SK-N-SH (cell line): ENCODE measurements at regions not wholly inside any gene's neighbourhood (a gene's known extent, or its start where the extent isn't known, plus 50 kb on each side); places are given as distances from the start of the nearest gene placed in this dataset.

ENCODE experiments used
- ELF1 ChIP-seq: IDR thresholded peaks from 2 replicates; pipeline ENCODE4 v1.4.0; 2012
- EP300 ChIP-seq, 2 experiments: IDR thresholded peaks; 2 replicates each; pipeline versions ENCODE4 v1.4.0 to v1.6.1; 2012; ENCODE audit warnings: borderline replicate concordance in 1 of 2, low read depth in 1 of 2, low read length in 1 of 2
- GATA2 ChIP-seq: sonication (generic); formaldehyde crosslinking; IDR thresholded peaks from 2 replicates; pipeline ENCODE4 v1.5.0; 2020; ENCODE audit warnings: mild to moderate bottlenecking, missing genetic modification reagents
- MXI1 ChIP-seq: IDR thresholded peaks from 2 replicates; pipeline ENCODE4 v1.6.1; 2012; ENCODE audit warnings: mild to moderate bottlenecking, low read depth, low read length, improper control_type of control experiment
- RAD21 ChIP-seq: IDR thresholded peaks from 2 replicates; pipeline ENCODE4 v1.6.1; 2012; ENCODE audit warnings: mild to moderate bottlenecking, low read length
- RCOR1 ChIP-seq: fragments of 150-350 bp; IDR thresholded peaks from 2 replicates; pipeline ENCODE4 v1.6.1; 2017; ENCODE audit warnings: antibody characterized with exemption, low read length
- TAF1 ChIP-seq: IDR thresholded peaks from 2 replicates; pipeline ENCODE4 v1.6.1; 2012; ENCODE audit warnings: low read depth, mild to moderate bottlenecking, low read length, moderate library complexity, borderline replicate concordance
- TEAD4 ChIP-seq: IDR thresholded peaks from 2 replicates; pipeline ENCODE4 v1.4.0; 2012; ENCODE audit warnings: mild to moderate bottlenecking, borderline replicate concordance; ENCODE audit not compliant: insufficient read depth
- TF ChIP-seq, protein P1 (sequence below): fragments of 150-350 bp; IDR thresholded peaks from 2 replicates; pipeline ENCODE4 v1.6.1; 2017; ENCODE audit warnings: antibody characterized with exemption, low read length, low read depth, borderline replicate concordance
- TF ChIP-seq, protein P2 (sequence below): fragments of 200-600 bp; sonication (generic); IDR thresholded peaks from 2 replicates; pipeline ENCODE4 v1.6.1; 2017; ENCODE audit warnings: antibody characterized with exemption, mild to moderate bottlenecking, moderate library complexity
- TF ChIP-seq, protein P3 (sequence below): IDR thresholded peaks from 2 replicates; pipeline ENCODE4 v1.6.1; 2012; ENCODE audit warnings: mild to moderate bottlenecking, low read depth, low read length, moderate library complexity
- TF ChIP-seq, protein P4 (sequence below): IDR thresholded peaks from 2 replicates; pipeline ENCODE4 v1.4.0; 2012; ENCODE audit warnings: low read depth, borderline replicate concordance
- TF ChIP-seq, protein P5 (sequence below): IDR thresholded peaks from 2 replicates; pipeline ENCODE4; 2012

DNA sequence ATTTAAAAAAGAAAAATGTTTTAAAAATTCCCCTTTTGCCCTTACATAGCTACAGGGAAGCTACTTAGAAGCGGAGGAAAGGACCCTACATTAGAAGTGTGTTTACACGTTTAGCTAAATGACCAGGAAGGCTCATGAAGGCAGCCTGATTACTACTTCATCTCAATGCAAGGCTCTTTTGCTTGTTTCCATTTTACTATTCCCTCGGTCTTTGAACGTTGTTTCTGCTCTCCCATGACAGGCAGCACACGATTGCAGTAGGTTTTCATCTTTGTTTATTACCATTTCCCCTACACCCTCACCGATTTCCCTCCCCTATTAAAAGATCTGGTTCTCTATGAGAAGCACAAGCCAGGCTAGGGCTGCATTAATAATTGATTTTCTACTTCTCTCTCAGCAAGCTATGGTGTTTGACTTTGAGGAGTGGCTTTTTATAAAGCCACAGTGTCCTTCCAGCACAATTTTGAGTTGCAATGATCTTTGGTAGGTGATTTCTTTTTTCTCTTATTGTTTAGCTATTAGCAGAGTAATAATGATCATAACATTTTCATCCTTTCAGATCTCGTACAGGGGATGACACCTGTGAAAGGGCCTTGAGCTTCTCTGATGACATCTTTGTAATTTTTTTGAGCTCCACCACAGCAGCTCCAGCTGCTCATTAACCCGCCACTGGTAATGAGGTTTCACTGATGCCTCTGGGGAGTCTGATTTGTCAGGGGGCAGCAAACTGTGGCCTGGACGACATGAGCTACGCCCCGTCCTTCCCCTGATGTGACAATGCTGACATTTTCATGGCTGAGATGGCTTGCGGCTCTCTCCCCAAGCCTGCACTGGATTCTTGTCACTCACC lies 670.3 kb downstream of the UQCRFS1 start:
- TF ChIP-seq, protein P1, sequence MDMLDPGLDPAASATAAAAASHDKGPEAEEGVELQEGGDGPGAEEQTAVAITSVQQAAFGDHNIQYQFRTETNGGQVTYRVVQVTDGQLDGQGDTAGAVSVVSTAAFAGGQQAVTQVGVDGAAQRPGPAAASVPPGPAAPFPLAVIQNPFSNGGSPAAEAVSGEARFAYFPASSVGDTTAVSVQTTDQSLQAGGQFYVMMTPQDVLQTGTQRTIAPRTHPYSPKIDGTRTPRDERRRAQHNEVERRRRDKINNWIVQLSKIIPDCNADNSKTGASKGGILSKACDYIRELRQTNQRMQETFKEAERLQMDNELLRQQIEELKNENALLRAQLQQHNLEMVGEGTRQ, result no peak
- TF ChIP-seq, protein P2, sequence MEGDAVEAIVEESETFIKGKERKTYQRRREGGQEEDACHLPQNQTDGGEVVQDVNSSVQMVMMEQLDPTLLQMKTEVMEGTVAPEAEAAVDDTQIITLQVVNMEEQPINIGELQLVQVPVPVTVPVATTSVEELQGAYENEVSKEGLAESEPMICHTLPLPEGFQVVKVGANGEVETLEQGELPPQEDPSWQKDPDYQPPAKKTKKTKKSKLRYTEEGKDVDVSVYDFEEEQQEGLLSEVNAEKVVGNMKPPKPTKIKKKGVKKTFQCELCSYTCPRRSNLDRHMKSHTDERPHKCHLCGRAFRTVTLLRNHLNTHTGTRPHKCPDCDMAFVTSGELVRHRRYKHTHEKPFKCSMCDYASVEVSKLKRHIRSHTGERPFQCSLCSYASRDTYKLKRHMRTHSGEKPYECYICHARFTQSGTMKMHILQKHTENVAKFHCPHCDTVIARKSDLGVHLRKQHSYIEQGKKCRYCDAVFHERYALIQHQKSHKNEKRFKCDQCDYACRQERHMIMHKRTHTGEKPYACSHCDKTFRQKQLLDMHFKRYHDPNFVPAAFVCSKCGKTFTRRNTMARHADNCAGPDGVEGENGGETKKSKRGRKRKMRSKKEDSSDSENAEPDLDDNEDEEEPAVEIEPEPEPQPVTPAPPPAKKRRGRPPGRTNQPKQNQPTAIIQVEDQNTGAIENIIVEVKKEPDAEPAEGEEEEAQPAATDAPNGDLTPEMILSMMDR, result no peak
- TF ChIP-seq TEAD4 (no peak), MXI1 (no peak), EP300 (IDR thresholded peaks at IDR 0.05; ENCODE audit: borderline replicate concordance in 1 of 2, low read depth in 1 of 2, low read length in 1 of 2) (no peak), TAF1 (no peak), RCOR1 (no peak), ELF1 (no peak), GATA2 (CRISPR knock-in tag) (no peak), RAD21 (no peak)
- TF ChIP-seq, protein P3, sequence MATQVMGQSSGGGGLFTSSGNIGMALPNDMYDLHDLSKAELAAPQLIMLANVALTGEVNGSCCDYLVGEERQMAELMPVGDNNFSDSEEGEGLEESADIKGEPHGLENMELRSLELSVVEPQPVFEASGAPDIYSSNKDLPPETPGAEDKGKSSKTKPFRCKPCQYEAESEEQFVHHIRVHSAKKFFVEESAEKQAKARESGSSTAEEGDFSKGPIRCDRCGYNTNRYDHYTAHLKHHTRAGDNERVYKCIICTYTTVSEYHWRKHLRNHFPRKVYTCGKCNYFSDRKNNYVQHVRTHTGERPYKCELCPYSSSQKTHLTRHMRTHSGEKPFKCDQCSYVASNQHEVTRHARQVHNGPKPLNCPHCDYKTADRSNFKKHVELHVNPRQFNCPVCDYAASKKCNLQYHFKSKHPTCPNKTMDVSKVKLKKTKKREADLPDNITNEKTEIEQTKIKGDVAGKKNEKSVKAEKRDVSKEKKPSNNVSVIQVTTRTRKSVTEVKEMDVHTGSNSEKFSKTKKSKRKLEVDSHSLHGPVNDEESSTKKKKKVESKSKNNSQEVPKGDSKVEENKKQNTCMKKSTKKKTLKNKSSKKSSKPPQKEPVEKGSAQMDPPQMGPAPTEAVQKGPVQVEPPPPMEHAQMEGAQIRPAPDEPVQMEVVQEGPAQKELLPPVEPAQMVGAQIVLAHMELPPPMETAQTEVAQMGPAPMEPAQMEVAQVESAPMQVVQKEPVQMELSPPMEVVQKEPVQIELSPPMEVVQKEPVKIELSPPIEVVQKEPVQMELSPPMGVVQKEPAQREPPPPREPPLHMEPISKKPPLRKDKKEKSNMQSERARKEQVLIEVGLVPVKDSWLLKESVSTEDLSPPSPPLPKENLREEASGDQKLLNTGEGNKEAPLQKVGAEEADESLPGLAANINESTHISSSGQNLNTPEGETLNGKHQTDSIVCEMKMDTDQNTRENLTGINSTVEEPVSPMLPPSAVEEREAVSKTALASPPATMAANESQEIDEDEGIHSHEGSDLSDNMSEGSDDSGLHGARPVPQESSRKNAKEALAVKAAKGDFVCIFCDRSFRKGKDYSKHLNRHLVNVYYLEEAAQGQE, result no peak
- TF ChIP-seq, protein P4, sequence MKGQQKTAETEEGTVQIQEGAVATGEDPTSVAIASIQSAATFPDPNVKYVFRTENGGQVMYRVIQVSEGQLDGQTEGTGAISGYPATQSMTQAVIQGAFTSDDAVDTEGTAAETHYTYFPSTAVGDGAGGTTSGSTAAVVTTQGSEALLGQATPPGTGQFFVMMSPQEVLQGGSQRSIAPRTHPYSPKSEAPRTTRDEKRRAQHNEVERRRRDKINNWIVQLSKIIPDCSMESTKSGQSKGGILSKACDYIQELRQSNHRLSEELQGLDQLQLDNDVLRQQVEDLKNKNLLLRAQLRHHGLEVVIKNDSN, result no peak
- TF ChIP-seq, protein P5, sequence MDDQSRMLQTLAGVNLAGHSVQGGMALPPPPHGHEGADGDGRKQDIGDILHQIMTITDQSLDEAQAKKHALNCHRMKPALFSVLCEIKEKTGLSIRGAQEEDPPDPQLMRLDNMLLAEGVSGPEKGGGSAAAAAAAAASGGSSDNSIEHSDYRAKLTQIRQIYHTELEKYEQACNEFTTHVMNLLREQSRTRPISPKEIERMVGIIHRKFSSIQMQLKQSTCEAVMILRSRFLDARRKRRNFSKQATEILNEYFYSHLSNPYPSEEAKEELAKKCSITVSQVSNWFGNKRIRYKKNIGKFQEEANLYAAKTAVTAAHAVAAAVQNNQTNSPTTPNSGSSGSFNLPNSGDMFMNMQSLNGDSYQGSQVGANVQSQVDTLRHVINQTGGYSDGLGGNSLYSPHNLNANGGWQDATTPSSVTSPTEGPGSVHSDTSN, result no peak
